B cell (primary cell): ENCODE measurements at regions not wholly inside any gene's neighbourhood (a gene's known extent, or its start where the extent isn't known, plus 50 kb on each side); places are given as distances from the start of the nearest gene placed in this dataset.

Source experiments
- ATAC-seq: fragments of 200-7000 bp; cut with Tn5 transposase; one replicate; pipeline ENCODE4 v1.10.0; 2021; ENCODE audit warnings: low read depth, mild to moderate bottlenecking, moderate number of reproducible peaks, moderate library complexity
- CTCF ChIA-PET: fragments of 350-600 bp; sonication (Branson Sonifier 250); formaldehyde crosslinking; loops from one replicate; lab custom pipeline; 2021; ENCODE audit warnings: antibody characterized with exemption, inconsistent platforms; lab: Charles Lee
- POLR2A ChIA-PET: fragments of 350-600 bp; sonication (Branson Sonifier 250); formaldehyde crosslinking; loops from one replicate; lab custom pipeline; 2021; ENCODE audit warnings: antibody characterized with exemption; lab: Charles Lee
- DNase-seq: peaks from one replicate; pipeline ENCODE4 v3.0.0; 2013
- H2AFZ ChIP-seq: 2 replicates; pipeline ENCODE4 v1.6.1; 2012; ENCODE audit warnings: mild to moderate bottlenecking, low read depth, low read length; ENCODE audit not compliant: insufficient read depth, poor library complexity, severe bottlenecking
- H3K27ac ChIP-seq, 2 donors: 1 replicate in 1 of 2; 2 replicates in 1 of 2; pipeline ENCODE4 v1.5.1; 2012 to 2013; ENCODE audit warnings: low read length in 2 of 2, mild to moderate bottlenecking in 2 of 2, moderate library complexity in 1 of 2
- H3K27me3 ChIP-seq, 4 experiments: fragments of 200-600 bp in 1 of 4; sonication (generic) in 1 of 4; replicated peaks in 1 of 4; 1 replicate in 2 of 4; 2 replicates in 2 of 4; pipeline versions ENCODE4 v1.6.1 to v1.7.0; 2013 to 2016; ENCODE audit warnings: low read length in 3 of 4, mild to moderate bottlenecking in 2 of 4, mixed read lengths in 1 of 4, moderate library complexity in 1 of 4; ENCODE audit not compliant: insufficient read depth in 4 of 4, control insufficient read depth in 3 of 4; ENCODE audit errors: control extremely low read depth in 1 of 4
- H3K36me3 ChIP-seq, 2 experiments: replicated peaks in 1 of 2; 1 replicate in 1 of 2; 2 replicates in 1 of 2; pipeline versions ENCODE4 v1.6.1 to v1.7.1; 2013; ENCODE audit warnings: low read length in 1 of 2; ENCODE audit not compliant: insufficient read depth in 2 of 2, control insufficient read depth in 1 of 2; ENCODE audit errors: control extremely low read depth in 1 of 2, extremely low read depth in 1 of 2
- H3K4me1 ChIP-seq, 2 donors: fragments of 200-600 bp in 1 of 2; sonication (generic) in 1 of 2; 1 replicate in 1 of 2; 2 replicates in 1 of 2; pipeline versions ENCODE4 v1.5.1 to v1.6.1; 2013 to 2017; ENCODE audit warnings: low read length in 2 of 2; ENCODE audit not compliant: control insufficient read depth in 2 of 2, insufficient read depth in 2 of 2
- H3K4me2 ChIP-seq: replicated peaks from 2 replicates; pipeline ENCODE3; 2012; ENCODE audit warnings: mild to moderate bottlenecking, low read depth, low read length; ENCODE audit not compliant: poor library complexity, severe bottlenecking
- H3K4me3 ChIP-seq, 5 experiments: fragments of 200-600 bp in 1 of 5; sonication (generic) in 1 of 5; 1 replicate in 3 of 5; 2 replicates in 2 of 5; pipeline versions ENCODE4 v1.5.1 to v1.7.0; 2011 to 2016; ENCODE audit warnings: low read length in 4 of 5, mild to moderate bottlenecking in 4 of 5, low read depth in 2 of 5, control low read depth in 1 of 5, moderate library complexity in 1 of 5; ENCODE audit not compliant: insufficient read depth in 1 of 5; ENCODE audit errors: control extremely low read depth in 1 of 5, extremely low read depth in 1 of 5
- H3K79me2 ChIP-seq: fragments of 200-600 bp; sonication (generic); one replicate; pipeline ENCODE4 v1.6.0; 2016; ENCODE audit warnings: low read length; ENCODE audit not compliant: control insufficient read depth, insufficient read depth
- H3K9ac ChIP-seq: fragments of 200-600 bp; sonication (generic); 2 replicates; pipeline ENCODE4 v1.6.1; 2017; ENCODE audit warnings: mild to moderate bottlenecking, low read length, moderate library complexity
- H3K9me3 ChIP-seq, 3 donors: one replicate each; pipeline versions ENCODE4 v1.6.1 to v1.7.1; 2013; ENCODE audit warnings: low read length in 2 of 3; ENCODE audit not compliant: control insufficient read depth in 2 of 3, insufficient read depth in 1 of 3; ENCODE audit errors: control extremely low read depth in 1 of 3
- H4K20me1 ChIP-seq: 2 replicates; pipeline ENCODE4 v1.6.0; 2012; ENCODE audit warnings: mild to moderate bottlenecking, low read length; ENCODE audit not compliant: insufficient read depth, control insufficient read depth, poor library complexity, severe bottlenecking
- H3K27ac Mint-ChIP-seq: one replicate; pipeline ENCODE4 v1.8.0; 2021; ENCODE audit warnings: mixed read lengths
- H3K27me3 Mint-ChIP-seq: one replicate; pipeline ENCODE4 v1.8.0; 2021; ENCODE audit warnings: mixed read lengths
- H3K4me1 Mint-ChIP-seq: one replicate; pipeline ENCODE4 v1.8.0; 2021; ENCODE audit warnings: mixed read lengths
- H3K4me3 Mint-ChIP-seq: one replicate; pipeline ENCODE4 v1.8.0; 2021; ENCODE audit warnings: mixed read lengths
- H3K9me3 Mint-ChIP-seq: one replicate; pipeline ENCODE4 v1.8.0; 2022; ENCODE audit warnings: mixed read lengths; ENCODE audit not compliant: insufficient read depth
- CTCF ChIP-seq: fragments of 200-600 bp; IDR thresholded peaks from one replicate; pipeline ENCODE4 v1.8.0; 2022; ENCODE audit warnings: antibody characterized with exemption, mild to moderate bottlenecking
- EZH2 ChIP-seq: IDR thresholded peaks from 2 replicates; pipeline ENCODE4 v1.6.1; 2012; ENCODE audit warnings: borderline replicate concordance, low read depth, mild to moderate bottlenecking, moderate library complexity, low read length; ENCODE audit not compliant: insufficient read depth, poor library complexity, severe bottlenecking
- WGBS: methylation state at CpG from one replicate; pipeline ENCODE4 v1.1.5; 2013; ENCODE audit warnings: missing lambda C conversion rate; ENCODE audit not compliant: insufficient coverage; 5-methylcytosine and 5-hydroxymethylcytosine counted together
- intact Hi-C: fragments of 100-400 bp; cut with micrococcal nuclease; formaldehyde crosslinking; loops from one replicate; pipeline ENCODE4 v1.10.0; 2022

- no peaks in the 10 kb centered on the region for H4K20me1 ChIP-seq
- DNase-seq (no peak), ATAC-seq (no peak)
- no peaks in the 10 kb centered on the region for H3K36me3 ChIP-seq
- ChIA-PET POLR2A (interaction anchor here (1.2 kb wide), 1 partner anchor 9 kb away, joined by 4 read pairs; no protein-coding TSS in a partner anchor), CTCF (interaction anchor here (0.9 kb wide), 1 partner anchor 13 kb away, joined by 3 read pairs; no protein-coding TSS in a partner anchor)
- peak overlapping the region; percentile 46 for H2AFZ ChIP-seq
- TF ChIP-seq CTCF (no peak), EZH2 (no peak)
- Mint-ChIP-seq H3K4me1 (peaks cover 64% of the 10 kb centered on the region), H3K27me3 (no peaks in the 10 kb centered on the region), H3K4me3 (peak overlapping the region; percentile 49), H3K9me3 (no peaks in the 10 kb centered on the region), H3K27ac (peak overlapping the region; percentile 90)
- H3K79me2 ChIP-seq, result no peaks in the 10 kb centered on the region
- H3K27me3 ChIP-seq, result no peaks in the 10 kb centered on the region
- no peaks in the 10 kb centered on the region for H3K9me3 ChIP-seq
- peak overlapping the region; percentile 63 for H3K4me2 ChIP-seq
- intact Hi-C loops, result loop anchor here (5.0 kb wide), 3 partner anchors 189 to 291 kb away; partner anchors contain the start of gene FGGY
- H3K4me3 ChIP-seq, result no peak overlapping the region
- H3K27ac ChIP-seq, result peak overlapping the region; percentile 70 to 85
- peaks cover 53 to 55% of the 10 kb centered on the region in 2 donors for H3K4me1 ChIP-seq
- no peak overlapping the region for H3K9ac ChIP-seq
- 80% methylated on average over 2 of the region's 3 CpGs for WGBS
These were observed 222.4 kb upstream of the JUN start for GRCh38 chr1:59006289-59006658.

DNA sequence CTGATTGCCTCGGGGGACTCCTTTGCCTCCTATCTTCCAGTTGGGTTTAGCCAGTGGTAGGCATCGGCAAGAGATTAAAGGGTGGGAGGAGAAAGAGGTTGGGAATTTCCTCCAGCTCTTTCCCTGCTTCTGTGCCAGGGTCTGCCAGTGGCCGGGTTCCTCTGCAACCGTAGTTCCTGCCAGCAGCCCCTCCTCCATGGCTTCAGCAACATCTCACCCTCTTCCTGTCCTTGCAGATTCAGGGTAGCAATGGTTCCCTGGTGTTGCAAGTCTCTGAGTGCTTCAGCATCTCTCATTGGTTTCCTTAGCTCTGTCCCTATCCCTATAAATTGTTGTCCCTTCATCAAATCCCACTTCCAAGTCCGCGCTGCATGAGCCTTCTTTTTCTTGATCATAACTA is 223.1 kb upstream of the JUN start:
- DNase-seq (no peak), ATAC-seq (no peak)
- Histone ChIP-seq H3K4me3 (peak overlapping the region in 1 of 5 experiments; percentile 44), H3K4me2 (peak overlapping the region; percentile 63), H3K9ac (peak overlapping the region; percentile 27), H3K79me2 (no peaks in the 10 kb centered on the region), H4K20me1 (no peaks in the 10 kb centered on the region), H3K27me3 (no peaks in the 10 kb centered on the region), H3K9me3 (no peaks in the 10 kb centered on the region), H3K36me3 (no peaks in the 10 kb centered on the region), H2AFZ (peak overlapping the region; percentile 46), H3K27ac (peak overlapping the region; percentile 70 to 85), H3K4me1 (peaks cover 53 to 59% of the 10 kb centered on the region in 2 donors)
- 63% methylated on average over 5 of the region's 6 CpGs for WGBS
- Mint-ChIP-seq H3K4me1 (peaks cover 70% of the 10 kb centered on the region), H3K27ac (peak overlapping the region; percentile 90), H3K27me3 (no peaks in the 10 kb centered on the region), H3K4me3 (peak overlapping the region; percentile 55), H3K9me3 (no peaks in the 10 kb centered on the region)
- intact Hi-C loops, result loop anchor here (5.0 kb wide), 3 partner anchors 190 to 290 kb away; partner anchors contain the start of gene FGGY
- no peak for TF ChIP-seq CTCF
- TF ChIP-seq EZH2, result no peak
- ChIA-PET POLR2A (interaction anchor here (1.2 kb wide), 1 partner anchor 8 kb away, joined by 4 read pairs; no protein-coding TSS in a partner anchor), CTCF (interaction anchor here (0.9 kb wide), 1 partner anchor 12 kb away, joined by 3 read pairs; no protein-coding TSS in a partner anchor)
